ENCODE measurements at regions not wholly inside any gene's neighbourhood (a gene's known extent, or its start where the extent isn't known, plus 50 kb on each side); places are given as distances from the start of the nearest gene placed in this dataset.
"Not testable (repeated sequence)": the region's sequence is repeated elsewhere in the genome, so short reads cannot be mapped to it uniquely, and the experiment has no call there.

- Mint-ChIP-seq H3K4me1 (ENCODE audit: unreplicated experiment) (no peaks in the 10 kb centered on the region), H3K36me3 (no peaks in the 10 kb centered on the region), H3K27ac (no peak overlapping the region), H3K4me3 (no peak overlapping the region), H3K9me3 (no peaks in the 10 kb centered on the region), H3K27me3 (peaks cover 62% of the 10 kb centered on the region)
- no peak for DNase-seq (ENCODE audit: extremely low spot score, unreplicated experiment)
- TF ChIP-seq CTCF (conservative IDR thresholded peaks at IDR 0.05): no peak
Measured at GRCh38 chr10:7039859-7040258, 371.0 kb downstream of the SFMBT2 start.

- H3K36me3 Mint-ChIP-seq: no peaks in the 10 kb centered on the region
- no peaks in the 10 kb centered on the region for H3K9me3 Mint-ChIP-seq
- no peak for DNase-seq (ENCODE audit: extremely low spot score, unreplicated experiment)
- no peaks in the 10 kb centered on the region for H3K4me1 Mint-ChIP-seq (ENCODE audit: unreplicated experiment)
- no peak for TF ChIP-seq CTCF (conservative IDR thresholded peaks at IDR 0.05)
- H3K4me3 Mint-ChIP-seq: no peak overlapping the region
- peaks cover 67% of the 10 kb centered on the region for H3K27me3 Mint-ChIP-seq
- no peak overlapping the region for H3K27ac Mint-ChIP-seq
Measured at GRCh38 chr10:7038416-7038815, 372.4 kb downstream of the SFMBT2 start.

- H3K4me3 Mint-ChIP-seq; H3K36me3 Mint-ChIP-seq; H3K4me1 Mint-ChIP-seq (ENCODE audit: unreplicated experiment); DNase-seq (ENCODE audit: extremely low spot score, unreplicated experiment); H3K9me3 Mint-ChIP-seq; H3K27ac Mint-ChIP-seq: not testable (repeated sequence)
- H3K27me3 Mint-ChIP-seq: peaks cover 65% of the 10 kb centered on the region
Measured at GRCh38 chr10:7037434-7037833, 373.4 kb downstream of the SFMBT2 start.

GRCh38 chr10:7036951-7037350 lies 373.9 kb downstream of the SFMBT2 start:
- no peak for DNase-seq (ENCODE audit: extremely low spot score, unreplicated experiment)
- no peaks in the 10 kb centered on the region for H3K9me3 Mint-ChIP-seq
- H3K4me3 Mint-ChIP-seq: no peak overlapping the region
- no peak overlapping the region for H3K27ac Mint-ChIP-seq
- no peak for TF ChIP-seq CTCF (conservative IDR thresholded peaks at IDR 0.05)
- H3K27me3 Mint-ChIP-seq: peaks cover 65% of the 10 kb centered on the region
- no peaks in the 10 kb centered on the region for H3K4me1 Mint-ChIP-seq (ENCODE audit: unreplicated experiment)
- no peaks in the 10 kb centered on the region for H3K36me3 Mint-ChIP-seq

- no peaks in the 10 kb centered on the region for H3K4me1 Mint-ChIP-seq (ENCODE audit: unreplicated experiment)
- TF ChIP-seq CTCF (conservative IDR thresholded peaks at IDR 0.05): no peak
- peaks cover 51% of the 10 kb centered on the region for H3K27me3 Mint-ChIP-seq
- no peaks in the 10 kb centered on the region for H3K36me3 Mint-ChIP-seq
- no peak overlapping the region for H3K4me3 Mint-ChIP-seq
- no peak overlapping the region for H3K27ac Mint-ChIP-seq
- no peak for DNase-seq (ENCODE audit: extremely low spot score, unreplicated experiment)
- no peaks in the 10 kb centered on the region for H3K9me3 Mint-ChIP-seq
Measured at GRCh38 chr10:7035126-7035761, 375.6 kb downstream of the SFMBT2 start.

GRCh38 chr10:7033031-7033430 lies 377.8 kb downstream of the SFMBT2 start:
- no peak overlapping the region for H3K4me3 Mint-ChIP-seq
- no peak for DNase-seq (ENCODE audit: extremely low spot score, unreplicated experiment)
- no peak overlapping the region for H3K27ac Mint-ChIP-seq
- H3K9me3 Mint-ChIP-seq: no peaks in the 10 kb centered on the region
- no peaks in the 10 kb centered on the region for H3K36me3 Mint-ChIP-seq
- peaks cover 46% of the 10 kb centered on the region for H3K27me3 Mint-ChIP-seq
- H3K4me1 Mint-ChIP-seq (ENCODE audit: unreplicated experiment): no peaks in the 10 kb centered on the region
- TF ChIP-seq CTCF (conservative IDR thresholded peaks at IDR 0.05): no peak

Measured in type B pancreatic cell (in vitro differentiated cells).